ENCODE measurements at regions not wholly inside any gene's neighbourhood (a gene's known extent, or its start where the extent isn't known, plus 50 kb on each side); places are given as distances from the start of the nearest gene placed in this dataset.

DNA sequence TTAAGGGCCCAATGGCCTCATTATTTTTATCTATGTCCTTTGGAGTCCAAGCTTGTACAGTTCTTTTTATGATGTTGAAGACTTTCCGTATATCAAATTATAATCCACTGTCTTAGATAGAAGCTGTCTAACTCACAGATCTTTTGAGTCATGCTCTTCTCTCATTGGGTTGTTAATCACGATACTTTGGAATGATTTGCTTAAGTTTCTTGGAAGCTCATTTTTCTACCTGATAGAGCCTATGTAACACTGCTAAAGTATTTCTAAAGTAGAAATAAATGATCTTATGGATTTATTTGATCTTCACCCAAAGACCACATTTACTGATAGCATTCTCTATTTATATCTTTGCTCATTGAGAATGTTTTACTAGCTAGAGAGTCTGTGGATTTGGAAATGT is 1554.1 kb downstream of the PLA2G4A start:
- intact Hi-C loops (cut with DNase I), result no loop called here
- Histone ChIP-seq H3K36me3 (ENCODE audit: control insufficient read depth in 2 of 3, insufficient read depth in 3 of 3, low read length in 3 of 3) (no peaks in the 10 kb centered on the region), H3K4me1 (ENCODE audit: control insufficient read depth in 2 of 3, insufficient read depth in 2 of 3, low read depth in 1 of 3, low read length in 3 of 3) (no peaks in the 10 kb centered on the region), H3K9ac (ENCODE audit: low read length in 3 of 3) (no peak overlapping the region), H3K9me3 (ENCODE audit: control insufficient read depth in 2 of 3, insufficient read depth in 1 of 3, low read length in 3 of 3) (no peaks in the 10 kb centered on the region), H3K27ac (ENCODE audit: low read depth in 2 of 2, low read length in 2 of 2) (no peak overlapping the region), H3K27me3 (ENCODE audit: control insufficient read depth, insufficient read depth, low read length) (no peaks in the 10 kb centered on the region), H3K4me3 (ENCODE audit: low read length in 3 of 3) (no peak overlapping the region)
- no peak for FAIRE-seq
- TF ChIP-seq, protein P1, sequence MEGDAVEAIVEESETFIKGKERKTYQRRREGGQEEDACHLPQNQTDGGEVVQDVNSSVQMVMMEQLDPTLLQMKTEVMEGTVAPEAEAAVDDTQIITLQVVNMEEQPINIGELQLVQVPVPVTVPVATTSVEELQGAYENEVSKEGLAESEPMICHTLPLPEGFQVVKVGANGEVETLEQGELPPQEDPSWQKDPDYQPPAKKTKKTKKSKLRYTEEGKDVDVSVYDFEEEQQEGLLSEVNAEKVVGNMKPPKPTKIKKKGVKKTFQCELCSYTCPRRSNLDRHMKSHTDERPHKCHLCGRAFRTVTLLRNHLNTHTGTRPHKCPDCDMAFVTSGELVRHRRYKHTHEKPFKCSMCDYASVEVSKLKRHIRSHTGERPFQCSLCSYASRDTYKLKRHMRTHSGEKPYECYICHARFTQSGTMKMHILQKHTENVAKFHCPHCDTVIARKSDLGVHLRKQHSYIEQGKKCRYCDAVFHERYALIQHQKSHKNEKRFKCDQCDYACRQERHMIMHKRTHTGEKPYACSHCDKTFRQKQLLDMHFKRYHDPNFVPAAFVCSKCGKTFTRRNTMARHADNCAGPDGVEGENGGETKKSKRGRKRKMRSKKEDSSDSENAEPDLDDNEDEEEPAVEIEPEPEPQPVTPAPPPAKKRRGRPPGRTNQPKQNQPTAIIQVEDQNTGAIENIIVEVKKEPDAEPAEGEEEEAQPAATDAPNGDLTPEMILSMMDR (IDR thresholded peaks at IDR 0.05; ENCODE audit: borderline replicate concordance, extremely low read depth, insufficient read depth), result no peak
- no peak for DNase-seq

DNA sequence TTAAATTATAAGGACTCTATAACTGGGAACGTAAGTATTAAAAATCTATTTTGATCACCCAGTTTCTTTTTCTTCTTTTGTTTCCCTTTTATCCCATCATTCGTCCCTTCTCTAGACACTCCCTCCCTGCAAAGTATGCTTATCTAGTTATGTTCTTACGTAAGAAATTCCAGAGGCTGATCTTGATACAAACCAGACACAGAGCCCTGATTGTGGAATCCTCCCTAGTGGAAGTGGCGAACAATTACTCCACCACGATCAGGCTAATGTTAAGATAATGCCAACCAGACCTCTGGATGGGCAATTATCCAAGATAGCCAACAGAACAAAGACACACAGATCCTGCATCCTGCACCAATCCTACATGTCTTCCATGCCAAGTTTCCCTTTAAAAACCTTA is 1557.4 kb downstream of the PLA2G4A start:
- H3K4me1 ChIP-seq (ENCODE audit: control insufficient read depth in 2 of 3, insufficient read depth in 2 of 3, low read depth in 1 of 3, low read length in 3 of 3), result no peaks in the 10 kb centered on the region
- TF ChIP-seq, protein P1 (IDR thresholded peaks at IDR 0.05; ENCODE audit: borderline replicate concordance, extremely low read depth, insufficient read depth), result no peak
- no peaks in the 10 kb centered on the region for H3K27me3 ChIP-seq (ENCODE audit: control insufficient read depth, insufficient read depth, low read length)
- no peak overlapping the region for H3K9ac ChIP-seq (ENCODE audit: low read length in 3 of 3)
- H3K27ac ChIP-seq (ENCODE audit: low read depth in 2 of 2, low read length in 2 of 2), result no peak overlapping the region
- FAIRE-seq (no peak), DNase-seq (no peak)
- H3K9me3 ChIP-seq (ENCODE audit: control insufficient read depth in 2 of 3, insufficient read depth in 1 of 3, low read length in 3 of 3), result no peaks in the 10 kb centered on the region
- no peak overlapping the region for H3K4me3 ChIP-seq (ENCODE audit: low read length in 3 of 3)
- intact Hi-C loops (cut with DNase I), result no loop called here
- no peaks in the 10 kb centered on the region for H3K36me3 ChIP-seq (ENCODE audit: control insufficient read depth in 2 of 3, insufficient read depth in 3 of 3, low read length in 3 of 3)

DNA sequence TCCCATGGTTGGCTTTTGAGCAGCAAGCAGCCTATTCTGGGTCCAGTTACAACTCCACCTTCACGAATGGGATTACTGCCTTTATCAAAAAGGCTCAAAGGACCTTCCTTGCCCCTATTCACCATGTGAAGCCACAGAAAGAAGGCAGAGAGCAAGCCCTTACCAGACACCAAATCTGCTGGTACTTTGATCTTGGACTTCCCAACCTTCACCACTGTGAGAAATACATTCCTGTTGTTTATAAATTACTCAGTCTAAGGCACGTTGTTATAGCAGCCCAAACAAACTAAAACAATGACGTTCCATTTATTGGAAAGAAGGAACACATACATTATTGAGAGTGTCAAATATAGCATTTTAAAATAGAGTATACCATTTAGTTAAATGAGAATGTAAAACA is 1557.9 kb downstream of the PLA2G4A start:
- Histone ChIP-seq H3K27ac (ENCODE audit: low read depth in 2 of 2, low read length in 2 of 2) (no peak overlapping the region), H3K4me1 (ENCODE audit: control insufficient read depth in 2 of 3, insufficient read depth in 2 of 3, low read depth in 1 of 3, low read length in 3 of 3) (no peaks in the 10 kb centered on the region), H3K4me3 (ENCODE audit: low read length in 3 of 3) (no peak overlapping the region), H3K36me3 (ENCODE audit: control insufficient read depth in 2 of 3, insufficient read depth in 3 of 3, low read length in 3 of 3) (no peaks in the 10 kb centered on the region), H3K9me3 (ENCODE audit: control insufficient read depth in 2 of 3, insufficient read depth in 1 of 3, low read length in 3 of 3) (no peaks in the 10 kb centered on the region), H3K27me3 (ENCODE audit: control insufficient read depth, insufficient read depth, low read length) (no peaks in the 10 kb centered on the region), H3K9ac (ENCODE audit: low read length in 3 of 3) (no peak overlapping the region)
- DNase-seq (no peak), FAIRE-seq (no peak)
- intact Hi-C loops (cut with DNase I), result no loop called here
- TF ChIP-seq, protein P1 (IDR thresholded peaks at IDR 0.05; ENCODE audit: borderline replicate concordance, extremely low read depth, insufficient read depth), result no peak

DNA sequence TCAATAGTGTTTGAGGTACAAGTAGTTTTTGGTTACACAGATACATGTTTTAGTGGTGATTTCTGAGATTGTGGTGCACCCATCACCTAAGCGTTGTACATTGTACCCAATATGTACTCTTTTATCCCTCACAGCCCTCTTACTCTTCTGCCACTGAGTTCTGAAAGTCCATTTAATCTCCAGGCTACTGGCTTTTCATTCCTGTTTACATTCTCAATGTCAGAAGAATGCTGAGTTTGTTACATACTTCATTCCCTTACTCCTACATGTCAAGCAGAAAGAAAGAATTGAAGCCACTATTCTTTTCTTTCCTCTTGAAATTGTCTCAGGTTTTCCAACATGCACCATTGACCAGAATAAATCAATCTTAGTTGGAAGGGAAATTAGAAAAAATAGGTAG is 1565.9 kb downstream of the PLA2G4A start:
- intact Hi-C loops (cut with DNase I), result no loop called here
- no peak for FAIRE-seq
- no peak overlapping the region for H3K9ac ChIP-seq (ENCODE audit: low read length in 3 of 3)
- no peaks in the 10 kb centered on the region for H3K4me1 ChIP-seq (ENCODE audit: control insufficient read depth in 2 of 3, insufficient read depth in 2 of 3, low read depth in 1 of 3, low read length in 3 of 3)
- no peaks in the 10 kb centered on the region for H3K36me3 ChIP-seq (ENCODE audit: control insufficient read depth in 2 of 3, insufficient read depth in 3 of 3, low read length in 3 of 3)
- TF ChIP-seq, protein P1 (IDR thresholded peaks at IDR 0.05; ENCODE audit: borderline replicate concordance, extremely low read depth, insufficient read depth), result no peak
- H3K9me3 ChIP-seq (ENCODE audit: control insufficient read depth in 2 of 3, insufficient read depth in 1 of 3, low read length in 3 of 3), result peaks cover 0 to 3% (median 0%) of the 10 kb centered on the region in 3 donors
- H3K4me3 ChIP-seq (ENCODE audit: low read length in 3 of 3), result no peak overlapping the region
- no peak overlapping the region for H3K27ac ChIP-seq (ENCODE audit: low read depth in 2 of 2, low read length in 2 of 2)
- H3K27me3 ChIP-seq (ENCODE audit: control insufficient read depth, insufficient read depth, low read length), result no peaks in the 10 kb centered on the region
- no peak for DNase-seq
